ENCODE measurements at regions not wholly inside any gene's neighbourhood (a gene's known extent, or its start where the extent isn't known, plus 50 kb on each side); places are given as distances from the start of the nearest gene placed in this dataset.
A peak's percentile ranks its signal among the peaks of the same experiment; 100 is the strongest.
"Not testable (repeated sequence)": the region's sequence is repeated elsewhere in the genome, so short reads cannot be mapped to it uniquely, and the experiment has no call there.

DNA sequence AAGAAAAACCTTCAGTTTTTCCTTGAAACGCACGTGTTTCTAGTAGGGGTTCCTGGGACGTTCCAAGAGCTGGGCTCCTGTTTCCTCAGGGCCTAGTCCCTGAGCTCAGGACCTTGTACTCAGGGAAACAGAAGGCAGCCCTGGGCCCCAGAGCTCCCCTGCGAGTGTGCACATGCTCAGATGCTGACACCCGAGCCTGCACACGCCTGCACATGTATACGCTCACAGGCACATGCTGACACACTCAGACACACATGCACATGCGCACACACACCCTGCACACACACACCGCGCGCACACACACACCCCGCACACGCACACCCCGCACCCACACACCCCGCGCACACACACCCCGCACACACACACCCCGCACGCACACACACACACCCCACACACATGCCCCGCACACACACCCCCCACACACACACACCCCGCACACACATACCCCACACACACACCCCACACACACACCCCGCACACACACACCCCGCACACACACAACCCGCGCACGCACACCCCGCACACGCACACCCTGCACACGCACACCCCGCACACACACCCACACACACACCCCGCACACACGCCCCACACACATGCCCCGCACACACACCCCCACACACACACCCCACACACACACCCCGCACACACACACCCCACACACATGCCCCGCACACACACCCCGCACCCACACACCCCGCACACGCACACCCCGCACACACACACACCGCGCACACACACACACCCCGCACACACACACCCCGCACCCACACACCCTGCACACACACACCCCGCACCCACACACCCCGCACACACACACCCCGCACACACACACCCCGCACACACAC lies 52.2 kb downstream of the CALML3 start:
- DNase-seq (ENCODE audit: low spot score), result no peak

DNA sequence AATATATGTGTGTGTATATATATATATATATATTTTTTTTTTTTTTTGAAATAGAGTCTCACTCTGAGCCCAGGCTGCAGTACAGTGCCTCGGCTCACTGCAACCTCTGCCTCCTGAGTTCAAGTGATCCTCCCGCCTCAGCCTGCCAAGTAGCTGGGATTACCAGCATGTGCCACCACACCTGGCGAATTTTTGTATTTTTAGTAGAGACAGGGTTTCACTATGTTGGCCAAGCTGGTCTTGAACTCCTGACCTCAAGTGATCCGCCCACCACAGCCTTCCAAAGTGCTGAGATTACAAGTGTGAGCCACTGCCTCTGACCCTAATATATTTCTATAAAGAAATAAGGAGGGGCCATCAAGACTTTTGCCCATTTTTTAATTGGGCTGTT lies 55.3 kb downstream of the CALML3 start:
- not testable (repeated sequence) for DNase-seq (ENCODE audit: low spot score)

DNA sequence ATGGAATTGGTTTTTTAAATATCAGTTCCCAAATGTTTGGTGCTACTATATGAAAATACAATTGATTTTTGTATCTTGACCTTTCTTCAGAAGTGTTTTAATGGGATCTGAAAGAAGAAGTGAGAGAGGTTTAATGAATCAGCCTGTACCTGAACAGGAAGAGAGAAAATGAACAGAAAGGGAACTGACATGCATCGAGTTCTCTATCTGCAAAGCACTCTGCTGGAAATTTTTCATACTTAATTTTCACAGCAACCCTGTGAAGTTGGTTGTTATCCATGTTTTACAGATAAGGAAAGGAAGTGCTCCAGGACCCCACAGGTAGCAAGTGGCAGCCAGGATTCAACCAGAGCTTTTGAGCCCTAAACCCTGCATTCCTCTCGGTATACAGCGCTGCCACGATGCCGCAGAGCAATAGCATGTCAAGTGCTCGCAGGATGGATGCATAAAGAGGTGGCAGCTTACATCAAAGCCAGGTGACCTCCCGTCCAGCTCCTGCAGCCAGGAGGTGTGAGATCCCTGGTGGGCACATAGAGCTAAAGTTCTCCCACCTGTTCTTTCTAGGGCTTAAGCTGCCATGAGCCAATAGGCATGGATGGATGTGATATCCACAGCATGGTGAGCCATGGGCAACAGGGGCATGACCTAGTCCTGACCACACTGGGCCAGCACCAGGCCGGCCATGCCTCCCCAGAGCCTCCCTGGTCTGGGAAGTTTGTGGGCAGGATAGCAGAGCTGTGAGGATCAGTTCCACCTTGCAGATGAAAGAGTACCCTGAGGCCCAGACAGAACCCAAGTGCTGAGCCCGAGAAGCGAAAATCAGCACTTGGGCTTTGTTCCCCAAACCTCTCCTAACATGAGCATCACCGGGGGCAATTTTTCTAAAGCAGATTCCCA lies 57.2 kb downstream of the CALML3 start:
- DNase-seq (ENCODE audit: low spot score), result no peak

DNA sequence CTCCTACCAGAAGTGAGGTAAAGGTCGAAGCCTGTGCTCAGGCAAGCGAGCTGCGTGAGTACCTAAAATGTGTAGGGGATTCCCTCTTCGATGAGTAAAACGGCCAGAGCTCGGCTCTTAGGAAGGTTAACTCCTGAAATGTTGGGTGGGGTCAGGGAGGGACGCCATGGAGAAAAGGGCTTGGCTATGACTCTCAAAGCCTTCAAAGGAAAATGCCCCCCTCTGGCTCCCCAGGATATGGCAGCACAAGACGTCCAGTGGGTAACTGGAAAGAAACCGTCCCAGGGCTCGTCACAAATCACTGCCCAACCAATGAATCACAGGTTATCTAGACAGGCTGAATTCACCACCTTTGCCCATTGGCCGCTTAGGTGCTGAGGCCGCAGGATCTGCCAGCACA lies 58.0 kb downstream of the CALML3 start:
- DNase-seq (ENCODE audit: low spot score), result no peak

DNA sequence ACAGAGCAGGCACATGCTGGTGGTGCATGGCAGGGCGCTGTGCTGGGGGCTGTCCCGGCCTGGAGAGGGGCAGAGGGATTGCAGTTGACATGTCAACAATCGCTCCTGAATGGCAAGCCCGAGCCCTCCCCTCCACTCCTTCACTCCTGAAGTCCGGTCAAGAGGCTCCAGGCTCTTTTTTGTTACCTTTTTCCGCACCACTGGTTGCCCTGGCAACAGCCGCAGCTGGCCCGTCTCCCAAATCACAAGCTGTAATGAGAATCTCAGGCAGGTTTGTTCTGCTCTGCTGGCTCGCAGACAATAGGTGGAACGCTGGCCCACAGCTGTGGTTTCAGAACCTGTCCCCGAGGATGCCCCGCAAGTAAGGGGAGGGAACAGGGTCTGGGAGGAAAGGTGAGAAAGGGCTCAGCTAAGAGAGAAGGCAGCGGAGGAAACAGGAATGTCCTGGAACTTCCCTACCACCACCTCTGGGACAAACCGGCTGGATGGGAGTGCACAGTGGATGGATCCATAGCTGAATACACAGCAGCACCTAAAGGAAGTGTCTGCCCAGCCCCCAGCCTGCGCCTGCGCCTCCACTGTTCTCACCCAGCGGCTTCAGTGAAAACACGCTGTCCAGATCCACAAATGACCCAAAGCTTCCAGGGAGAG lies 58.9 kb downstream of the CALML3 start:
- peak; percentile 76 for DNase-seq (ENCODE audit: low spot score)

DNA sequence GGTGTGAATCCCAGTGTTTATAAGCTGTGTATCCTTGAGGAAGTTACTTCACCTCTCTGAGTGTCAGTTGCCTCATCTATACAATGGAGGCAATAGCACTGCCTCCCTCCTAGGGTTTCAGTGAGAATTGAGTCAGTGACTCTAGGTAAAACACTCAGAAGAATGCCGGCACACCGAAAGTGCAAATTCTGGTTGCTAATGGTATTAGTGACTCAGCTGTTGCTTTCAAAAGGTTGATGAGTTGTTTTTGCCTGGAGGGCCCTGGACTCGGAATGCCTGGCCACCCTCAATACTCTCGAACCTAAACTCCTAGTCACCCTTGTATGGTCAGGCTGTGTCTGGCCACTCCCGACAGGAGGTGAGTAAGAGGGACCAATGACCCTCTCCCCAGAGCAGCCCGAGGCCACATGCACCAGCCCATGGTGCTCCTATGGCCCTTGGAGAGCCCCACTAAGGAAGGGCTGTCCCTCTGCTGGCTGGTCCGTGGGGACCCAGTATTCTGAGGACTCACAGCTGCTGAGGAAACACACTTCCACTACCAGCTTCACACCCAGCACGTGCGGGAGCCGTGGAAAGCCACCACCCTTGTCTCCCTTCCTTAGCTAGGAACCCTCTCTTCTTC lies 60.2 kb downstream of the CALML3 start:
- DNase-seq (ENCODE audit: low spot score), result no peak

DNA sequence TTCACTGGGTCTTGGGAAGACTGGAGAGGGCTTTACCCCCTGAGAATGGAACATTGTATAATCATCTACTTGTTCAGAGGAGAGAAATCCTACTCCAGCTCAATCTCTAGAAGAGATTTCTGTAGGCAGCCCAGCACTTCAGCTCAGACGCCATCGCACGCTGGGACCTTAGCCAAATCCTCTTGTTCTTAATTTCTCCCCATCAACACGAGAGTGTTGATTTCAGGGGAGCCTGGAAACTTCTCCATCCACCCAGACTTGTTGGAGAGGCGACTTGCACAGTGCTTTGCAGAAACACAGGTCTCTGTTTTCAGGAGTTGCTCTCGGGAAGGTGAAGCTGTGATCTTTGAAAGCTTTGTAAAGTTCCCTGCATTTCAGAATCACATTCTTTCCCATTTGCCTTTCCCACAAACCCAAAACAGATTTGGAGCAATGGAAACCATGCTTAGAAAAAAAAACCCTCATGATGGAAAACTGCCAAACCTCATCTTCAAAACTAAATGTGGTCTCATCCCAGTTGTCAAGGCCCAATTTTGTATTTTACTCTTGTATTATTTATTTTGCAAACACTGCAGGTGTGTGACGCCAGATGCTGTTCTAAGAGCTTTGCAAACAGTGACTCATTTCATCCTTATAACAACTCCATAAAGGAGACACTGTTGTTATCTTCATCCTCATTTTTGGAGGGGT lies 60.9 kb downstream of the CALML3 start:
- no peak for DNase-seq (ENCODE audit: low spot score)

DNA sequence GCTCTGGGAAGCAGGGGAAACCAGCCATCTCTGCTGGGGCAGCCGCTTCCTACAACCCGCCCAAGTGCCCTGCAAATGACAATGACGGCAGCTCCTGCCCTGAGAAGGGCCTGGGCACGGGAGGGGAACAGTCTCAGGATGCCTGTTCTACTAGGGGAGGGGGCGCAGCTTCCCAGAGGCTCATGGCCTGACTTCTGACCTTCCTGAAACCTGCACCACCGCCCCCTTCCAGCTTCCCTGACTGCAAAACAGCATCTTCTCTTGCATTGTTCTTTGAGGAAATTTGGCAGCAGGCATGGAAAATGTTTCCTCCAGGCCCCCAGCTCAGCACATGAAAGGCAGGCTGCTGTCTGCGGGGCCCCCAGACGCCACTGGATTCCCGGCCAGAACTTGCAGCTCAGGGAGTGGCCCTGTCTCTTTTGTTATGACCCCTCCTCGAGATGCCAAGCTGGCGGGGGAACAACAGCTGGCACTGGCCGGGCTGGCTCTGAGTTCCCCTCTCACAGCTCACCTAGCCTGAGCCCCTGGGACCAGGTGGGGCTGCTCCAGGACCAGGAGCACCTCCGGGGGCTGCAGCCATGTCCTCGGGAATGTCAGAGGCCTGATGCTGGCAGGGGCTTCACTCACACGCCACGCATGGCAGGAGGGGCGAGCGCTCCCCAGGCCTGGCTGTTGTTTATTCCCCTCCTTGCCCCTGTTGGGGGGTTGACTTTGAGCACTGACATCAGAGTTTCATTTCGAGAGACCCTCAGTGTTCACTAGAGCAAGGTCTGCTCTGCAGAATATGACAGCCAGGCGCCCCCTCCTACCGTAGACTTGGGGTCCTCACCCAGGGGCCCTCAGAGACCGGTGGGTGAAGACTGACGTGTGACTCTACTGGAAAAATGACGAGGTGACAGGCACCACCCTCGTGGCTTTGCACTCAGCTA lies 62.7 kb downstream of the CALML3 start:
- DNase-seq (ENCODE audit: low spot score), result no peak

DNA sequence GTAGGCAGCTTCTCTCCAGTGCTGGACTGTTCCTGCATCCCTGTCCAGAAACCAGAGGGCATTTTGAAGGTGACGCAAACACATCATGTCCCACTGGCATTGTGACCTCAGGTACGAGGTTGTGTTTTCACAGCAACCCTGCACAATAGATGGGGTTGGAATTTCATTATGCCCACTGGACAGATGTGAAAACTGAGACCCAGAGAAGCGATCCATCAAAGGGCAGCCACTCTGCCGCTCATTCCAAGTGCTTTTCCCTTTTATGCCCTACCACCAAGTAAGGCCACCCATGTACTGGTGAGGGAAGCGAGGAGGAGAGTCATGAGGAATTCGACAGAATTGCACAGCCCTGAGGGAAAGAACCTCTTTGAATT lies 63.3 kb downstream of the CALML3 start:
- no peak for DNase-seq (ENCODE audit: low spot score)

DNA sequence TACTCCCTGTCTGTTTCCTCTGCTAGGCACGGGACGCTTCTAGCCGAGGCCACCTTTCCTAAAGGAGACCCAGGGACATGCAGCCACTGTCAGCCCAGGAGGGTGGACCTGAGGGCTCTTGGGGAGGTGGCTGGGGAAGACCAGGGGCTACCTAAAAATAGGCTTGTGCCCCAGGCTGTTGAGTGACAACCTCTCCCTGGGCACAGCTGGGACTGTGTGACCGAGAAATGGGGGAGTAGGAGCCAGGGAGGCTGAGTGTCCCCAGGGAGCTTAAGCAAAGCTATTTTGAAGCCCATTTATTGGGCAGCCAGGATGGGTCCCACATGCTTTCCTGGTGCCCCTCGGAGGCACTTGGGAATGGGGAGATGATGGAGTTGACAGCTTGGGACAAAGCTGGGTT lies 63.8 kb downstream of the CALML3 start:
- DNase-seq (ENCODE audit: low spot score), result no peak

All from ureter (tissue), 1 donor.